ENCODE measurements at regions not wholly inside any gene's neighbourhood (a gene's known extent, or its start where the extent isn't known, plus 50 kb on each side); places are given as distances from the start of the nearest gene placed in this dataset.

GRCh38 chr12:91870872-91871707 lies 274.6 kb downstream of the BTG1 start:
- peak; percentile 50 to 66 for ATAC-seq (ENCODE audit: low FRiP score in 2 of 2)
- H3K27ac ChIP-seq = peak overlapping the region in 2 of 4 donors; percentile 68 to 71
- WGBS, 2 donors = 57 to 69% methylated on average over 9 of the region's 9 CpGs

DNA sequence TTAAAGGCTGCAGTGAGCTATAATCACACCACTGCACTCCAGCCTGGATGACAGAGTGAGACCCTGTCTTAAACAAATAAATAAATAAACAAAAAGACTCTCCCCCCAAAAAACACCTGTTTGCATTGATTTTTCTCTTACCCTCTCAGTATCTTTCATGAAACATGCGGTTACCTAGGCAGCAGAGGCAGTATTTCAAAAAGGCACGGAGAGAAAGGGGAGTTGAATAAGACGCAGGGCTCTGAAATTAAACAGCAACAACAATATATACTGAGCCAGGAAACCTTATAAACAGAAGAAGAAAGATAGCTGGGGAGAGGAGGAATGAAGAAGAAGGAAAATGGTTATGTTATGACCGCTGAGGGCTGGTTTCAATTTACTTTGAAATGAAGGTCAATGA lies 277.6 kb downstream of the BTG1 start:
- Histone ChIP-seq H3K9me3 (no peaks in the 10 kb centered on the region), H3K27me3 (no peaks in the 10 kb centered on the region), H3K36me3 (no peaks in the 10 kb centered on the region), H3K27ac (no peak overlapping the region), H3K4me1 (peaks cover 7 to 19% (median 14%) of the 10 kb centered on the region in 4 donors), H3K4me3 (no peak overlapping the region)
- ATAC-seq (ENCODE audit: low FRiP score in 2 of 2) (no peak), DNase-seq (no peak)
- TF ChIP-seq POLR2AphosphoS5 (IDR thresholded peaks at IDR 0.05) = no peak
- WGBS, 2 donors = 90 to 94% methylated on average over 4 of the region's 4 CpGs

More at GRCh38 chr12:91870872-91871707, 274.6 kb downstream of the BTG1 start:
- Histone ChIP-seq H3K9me3 (no peaks in the 10 kb centered on the region), H3K4me3 (no peak overlapping the region), H3K27me3 (no peaks in the 10 kb centered on the region), H3K36me3 (no peaks in the 10 kb centered on the region), H3K4me1 (peaks cover 7 to 20% (median 14%) of the 10 kb centered on the region in 4 donors)
- no peak for DNase-seq
- no peak for TF ChIP-seq POLR2AphosphoS5 (IDR thresholded peaks at IDR 0.05)
- no peak for TF ChIP-seq POLR2A (IDR thresholded peaks at IDR 0.05)
- TF ChIP-seq EP300 (IDR thresholded peaks at IDR 0.05) = peak in 1 of 4 donors; percentile 78
- TF ChIP-seq CTCF (IDR thresholded peaks at IDR 0.05) = no peak

DNA sequence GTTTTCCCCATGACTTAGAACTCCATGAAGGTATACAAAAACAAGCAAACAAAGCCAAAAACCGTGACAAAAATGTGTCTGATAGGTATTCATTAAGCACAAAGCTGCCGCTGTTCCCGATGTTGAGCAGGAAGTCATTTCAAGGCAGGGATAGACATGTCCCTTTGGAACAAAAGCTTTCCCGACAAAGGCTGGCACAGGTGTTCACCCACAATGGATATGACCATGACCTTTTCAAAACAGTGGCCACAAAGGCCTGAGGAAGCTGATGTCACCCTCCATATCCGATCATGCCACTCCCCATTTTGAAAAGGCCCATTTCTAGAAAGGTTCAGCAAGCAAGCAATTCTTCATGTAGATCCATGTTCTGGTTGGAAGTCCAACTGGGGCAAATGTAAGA lies 279.1 kb downstream of the BTG1 start:
- 68 to 81% methylated on average over 5 of the region's 5 CpGs for WGBS, 2 donors

GRCh38 chr12:91863702-91864101 lies 281.9 kb downstream of the BTG1 start:
- Histone ChIP-seq H3K9me3 (no peaks in the 10 kb centered on the region), H3K27me3 (no peaks in the 10 kb centered on the region), H3K4me3 (no peak overlapping the region), H3K4me1 (no peaks in the 10 kb centered on the region), H3K36me3 (no peaks in the 10 kb centered on the region), H3K27ac (no peak overlapping the region)
- ATAC-seq (ENCODE audit: low FRiP score in 2 of 2) (no peak), DNase-seq (no peak)
- no peak for TF ChIP-seq CTCF (IDR thresholded peaks at IDR 0.05)
- TF ChIP-seq POLR2A (IDR thresholded peaks at IDR 0.05) = no peak
- TF ChIP-seq EP300 (IDR thresholded peaks at IDR 0.05) = no peak
- no peak for TF ChIP-seq POLR2AphosphoS5 (IDR thresholded peaks at IDR 0.05)
- WGBS, 2 donors = 78 to 80% methylated on average over 3 of the region's 3 CpGs

More for the DNA sequence above, 279.1 kb downstream of the BTG1 start:
- Histone ChIP-seq H3K4me1 (peaks cover 1 to 12% (median 8%) of the 10 kb centered on the region in 4 donors), H3K27me3 (no peaks in the 10 kb centered on the region), H3K36me3 (no peaks in the 10 kb centered on the region), H3K4me3 (no peak overlapping the region), H3K27ac (no peak overlapping the region), H3K9me3 (no peaks in the 10 kb centered on the region)
- no peak for TF ChIP-seq EP300 (IDR thresholded peaks at IDR 0.05)
- TF ChIP-seq POLR2AphosphoS5 (IDR thresholded peaks at IDR 0.05) = peak in 1 of 2 donors; percentile 23
- TF ChIP-seq CTCF (IDR thresholded peaks at IDR 0.05) = no peak
- no peak for TF ChIP-seq POLR2A (IDR thresholded peaks at IDR 0.05)
- no peak for ATAC-seq (ENCODE audit: low FRiP score in 2 of 2)
- no peak for DNase-seq

GRCh38 chr12:91861554-91861953 lies 284.1 kb downstream of the BTG1 start:
- no peak overlapping the region for H3K27ac ChIP-seq
- no peak overlapping the region for H3K4me3 ChIP-seq
- H3K9me3 ChIP-seq = no peaks in the 10 kb centered on the region
- no peaks in the 10 kb centered on the region for H3K4me1 ChIP-seq
- no peaks in the 10 kb centered on the region for H3K27me3 ChIP-seq
- 87 to 94% methylated on average over 1 of the region's 1 CpG for WGBS, 2 donors
- DNase-seq (no peak), ATAC-seq (ENCODE audit: low FRiP score in 2 of 2) (no peak)
- TF ChIP-seq CTCF (IDR thresholded peaks at IDR 0.05) (no peak), POLR2A (IDR thresholded peaks at IDR 0.05) (no peak), EP300 (IDR thresholded peaks at IDR 0.05) (no peak), POLR2AphosphoS5 (IDR thresholded peaks at IDR 0.05) (no peak)
- no peaks in the 10 kb centered on the region for H3K36me3 ChIP-seq
